Ramos (cell line): ENCODE measurements at regions not wholly inside any gene's neighbourhood (a gene's known extent, or its start where the extent isn't known, plus 50 kb on each side); places are given as distances from the start of the nearest gene placed in this dataset.

Experiments
- in situ Hi-C: fragments of 300-500 bp; cut with MboI; formaldehyde crosslinking; loops from one replicate; pipeline ENCODE4 v1.14.3; 2022; ENCODE audit warnings: low sequenced_read_pairs; ENCODE audit not compliant: unreplicated experiment

GRCh38 chr1:96028071-96028470 is 693.5 kb upstream of the PTBP2 start:
- in situ Hi-C loops: no loop called here

GRCh38 chr1:96030312-96030711 is 691.3 kb upstream of the PTBP2 start:
- in situ Hi-C loops: no loop called here

- in situ Hi-C loops: no loop called here
These were observed 687.6 kb upstream of the PTBP2 start for GRCh38 chr1:96034006-96034405.

GRCh38 chr1:96036763-96037162 is 684.8 kb upstream of the PTBP2 start:
- in situ Hi-C loops: no loop called here

- in situ Hi-C loops: no loop called here
These were observed 682.9 kb upstream of the PTBP2 start for GRCh38 chr1:96038636-96039035.

- in situ Hi-C loops: no loop called here
These were observed 681.7 kb upstream of the PTBP2 start for GRCh38 chr1:96039910-96040309.

- in situ Hi-C loops: no loop called here
These were observed 680.1 kb upstream of the PTBP2 start for GRCh38 chr1:96041470-96041869.

- in situ Hi-C loops: no loop called here
These were observed 672.9 kb upstream of the PTBP2 start for GRCh38 chr1:96048572-96049212.

GRCh38 chr1:96049759-96050409 is 671.7 kb upstream of the PTBP2 start:
- in situ Hi-C loops: no loop called here

GRCh38 chr1:96059276-96059675 is 662.3 kb upstream of the PTBP2 start:
- in situ Hi-C loops: no loop called here

- in situ Hi-C loops: no loop called here
These were observed 661.8 kb upstream of the PTBP2 start for GRCh38 chr1:96059736-96060135.

- in situ Hi-C loops: no loop called here
These were observed 661.0 kb upstream of the PTBP2 start for GRCh38 chr1:96060621-96061020.

GRCh38 chr1:96072021-96072420 is 649.6 kb upstream of the PTBP2 start:
- in situ Hi-C loops: no loop called here

GRCh38 chr1:96073100-96073499 is 648.5 kb upstream of the PTBP2 start:
- in situ Hi-C loops: no loop called here

GRCh38 chr1:96074422-96074821 is 647.2 kb upstream of the PTBP2 start:
- in situ Hi-C loops: no loop called here

GRCh38 chr1:96074876-96075577 is 646.6 kb upstream of the PTBP2 start:
- in situ Hi-C loops: no loop called here

GRCh38 chr1:96075704-96076455 is 645.7 kb upstream of the PTBP2 start:
- in situ Hi-C loops: no loop called here

- in situ Hi-C loops: no loop called here
These were observed 645.0 kb upstream of the PTBP2 start for GRCh38 chr1:96076589-96076988.

GRCh38 chr1:96079581-96079980 is 642.0 kb upstream of the PTBP2 start:
- in situ Hi-C loops: no loop called here

- in situ Hi-C loops: no loop called here
These were observed 640.7 kb upstream of the PTBP2 start for GRCh38 chr1:96080925-96081324.

GRCh38 chr1:96087719-96088118 is 633.9 kb upstream of the PTBP2 start:
- in situ Hi-C loops: no loop called here
